ENCODE measurements at regions not wholly inside any gene's neighbourhood (a gene's known extent, or its start where the extent isn't known, plus 50 kb on each side); places are given as distances from the start of the nearest gene placed in this dataset.

GRCh38 chr3:6567241-6567640 is 293.7 kb upstream of the GRM7 start:
- DNase-seq (ENCODE audit: low read depth in 2 of 2): no peak

GRCh38 chr3:6568999-6569493 is 291.9 kb upstream of the GRM7 start:
- no peak for DNase-seq (ENCODE audit: low read depth in 2 of 2)

GRCh38 chr3:6571448-6571847 is 289.5 kb upstream of the GRM7 start:
- no peak for DNase-seq (ENCODE audit: low read depth in 2 of 2)

GRCh38 chr3:6577584-6577983 is 283.3 kb upstream of the GRM7 start:
- no peak for DNase-seq (ENCODE audit: low read depth in 2 of 2)

- DNase-seq (ENCODE audit: low read depth in 2 of 2): no peak
These were observed 282.4 kb upstream of the GRM7 start for GRCh38 chr3:6578526-6578925.

- no peak for DNase-seq (ENCODE audit: low read depth in 2 of 2)
These were observed 280.1 kb upstream of the GRM7 start for GRCh38 chr3:6580808-6581207.

- DNase-seq (ENCODE audit: low read depth in 2 of 2): no peak
These were observed 275.6 kb upstream of the GRM7 start for GRCh38 chr3:6585360-6585759.

- DNase-seq (ENCODE audit: low read depth in 2 of 2): no peak
These were observed 260.7 kb upstream of the GRM7 start for GRCh38 chr3:6600237-6600636.

GRCh38 chr3:6601374-6601773 is 259.5 kb upstream of the GRM7 start:
- DNase-seq (ENCODE audit: low read depth in 2 of 2): no peak

GRCh38 chr3:6602329-6602728 is 258.6 kb upstream of the GRM7 start:
- DNase-seq (ENCODE audit: low read depth in 2 of 2): no peak

- no peak for DNase-seq (ENCODE audit: low read depth in 2 of 2)
These were observed 255.7 kb upstream of the GRM7 start for GRCh38 chr3:6605227-6605626.

- DNase-seq (ENCODE audit: low read depth in 2 of 2): no peak
These were observed 252.1 kb upstream of the GRM7 start for GRCh38 chr3:6608843-6609242.

GRCh38 chr3:6612034-6612616 is 248.8 kb upstream of the GRM7 start:
- DNase-seq (ENCODE audit: low read depth in 2 of 2): no peak

GRCh38 chr3:6622260-6622659 is 238.7 kb upstream of the GRM7 start:
- no peak for DNase-seq (ENCODE audit: low read depth in 2 of 2)

GRCh38 chr3:6622712-6623111 is 238.2 kb upstream of the GRM7 start:
- no peak for DNase-seq (ENCODE audit: low read depth in 2 of 2)

GRCh38 chr3:6631376-6631775 is 229.5 kb upstream of the GRM7 start:
- no peak for DNase-seq (ENCODE audit: low read depth in 2 of 2)

GRCh38 chr3:6640907-6641306 is 220.0 kb upstream of the GRM7 start:
- DNase-seq (ENCODE audit: low read depth in 2 of 2): no peak

GRCh38 chr3:6644070-6644929 is 216.6 kb upstream of the GRM7 start:
- no peak for DNase-seq (ENCODE audit: low read depth in 2 of 2)

- DNase-seq (ENCODE audit: low read depth in 2 of 2): no peak
These were observed 206.2 kb upstream of the GRM7 start for GRCh38 chr3:6654670-6655069.

- no peak for DNase-seq (ENCODE audit: low read depth in 2 of 2)
These were observed 205.6 kb upstream of the GRM7 start for GRCh38 chr3:6655275-6655674.

GRCh38 chr3:6657591-6657990 is 203.3 kb upstream of the GRM7 start:
- no peak for DNase-seq (ENCODE audit: low read depth in 2 of 2)

- no peak for DNase-seq (ENCODE audit: low read depth in 2 of 2)
These were observed 193.6 kb upstream of the GRM7 start for GRCh38 chr3:6667354-6667753.

GRCh38 chr3:6671363-6671762 is 189.6 kb upstream of the GRM7 start:
- DNase-seq (ENCODE audit: low read depth in 2 of 2): no peak

Measured in stimulated activated CD8-positive, alpha-beta memory T cell treated with anti-CD3 and anti-CD28 coated beads, Interleukin-7, amount 100 ng/mL, for 1 hour (primary cell).